Cardiac muscle cell (in vitro differentiated cells and primary cell): ENCODE measurements at regions not wholly inside any gene's neighbourhood (a gene's known extent, or its start where the extent isn't known, plus 50 kb on each side); places are given as distances from the start of the nearest gene placed in this dataset.
A peak's percentile ranks its signal among the peaks of the same experiment; 100 is the strongest.

Experiments used
- DNase-seq, 2 donors: peaks; one replicate each; pipeline versions ENCODE4 v3.0.0 to v3.0.0-alpha.2; 2010 to 2017; ENCODE audit warnings: low read depth in 1 of 2, low spot score in 1 of 2
- H3K27ac ChIP-seq: fragments of 200-600 bp; sonication (generic); 2 replicates; pipeline ENCODE4 v1.5.1; 2016
- H3K27me3 ChIP-seq: fragments of 200-600 bp; sonication (generic); 2 replicates; pipeline ENCODE4 v1.6.0; 2016; ENCODE audit warnings: control low read depth
- H3K36me3 ChIP-seq: fragments of 200-600 bp; sonication (generic); 2 replicates; pipeline ENCODE4 v1.5.1; 2016; ENCODE audit warnings: control low read depth
- H3K4me1 ChIP-seq: fragments of 200-600 bp; sonication (generic); 2 replicates; pipeline ENCODE4 v1.8.1; 2017; ENCODE audit warnings: low read depth, mild to moderate bottlenecking, mixed run types
- H3K4me3 ChIP-seq: fragments of 200-600 bp; sonication (generic); 2 replicates; pipeline ENCODE4 v1.5.1; 2016; ENCODE audit warnings: mild to moderate bottlenecking
- H3K9me3 ChIP-seq: fragments of 200-600 bp; sonication (generic); 2 replicates; pipeline ENCODE4 v1.5.1; 2017; ENCODE audit warnings: low read depth, mild to moderate bottlenecking, control low read depth
- CTCF ChIP-seq: IDR thresholded peaks from 2 replicates; pipeline ENCODE4 v1.5.1; 2012; ENCODE audit warnings: low read depth, mild to moderate bottlenecking, low read length

GRCh38 chr5:124328201-124328600 is 418.2 kb downstream of the ZNF608 start:
- TF ChIP-seq CTCF: no peak
- no peak for DNase-seq
- no peak overlapping the region for H3K27ac ChIP-seq
- H3K36me3 ChIP-seq: no peaks in the 10 kb centered on the region
- no peaks in the 10 kb centered on the region for H3K9me3 ChIP-seq
- H3K4me1 ChIP-seq: no peaks in the 10 kb centered on the region
- no peaks in the 10 kb centered on the region for H3K27me3 ChIP-seq
- H3K4me3 ChIP-seq: no peak overlapping the region

GRCh38 chr5:124318661-124319060 is 427.8 kb downstream of the ZNF608 start:
- H3K4me1 ChIP-seq: no peaks in the 10 kb centered on the region
- H3K36me3 ChIP-seq: no peaks in the 10 kb centered on the region
- H3K27ac ChIP-seq: no peak overlapping the region
- no peaks in the 10 kb centered on the region for H3K27me3 ChIP-seq
- TF ChIP-seq CTCF: no peak
- DNase-seq: no peak
- no peak overlapping the region for H3K4me3 ChIP-seq
- no peaks in the 10 kb centered on the region for H3K9me3 ChIP-seq

- H3K4me1 ChIP-seq: no peaks in the 10 kb centered on the region
- no peak overlapping the region for H3K4me3 ChIP-seq
- DNase-seq: no peak
- H3K9me3 ChIP-seq: no peaks in the 10 kb centered on the region
- H3K36me3 ChIP-seq: no peaks in the 10 kb centered on the region
- H3K27me3 ChIP-seq: no peaks in the 10 kb centered on the region
- TF ChIP-seq CTCF: no peak
- H3K27ac ChIP-seq: no peak overlapping the region
These were observed 429.0 kb downstream of the ZNF608 start for GRCh38 chr5:124317451-124317850.

- no peak overlapping the region for H3K4me3 ChIP-seq
- no peaks in the 10 kb centered on the region for H3K36me3 ChIP-seq
- H3K4me1 ChIP-seq: no peaks in the 10 kb centered on the region
- peak in 1 of 2 donors; percentile 41 for DNase-seq
- H3K27me3 ChIP-seq: no peaks in the 10 kb centered on the region
- no peaks in the 10 kb centered on the region for H3K9me3 ChIP-seq
- H3K27ac ChIP-seq: no peak overlapping the region
- TF ChIP-seq CTCF: no peak
These were observed 430.6 kb downstream of the ZNF608 start for GRCh38 chr5:124315741-124316415.

- Histone ChIP-seq H3K4me3 (no peak overlapping the region), H3K9me3 (no peaks in the 10 kb centered on the region), H3K4me1 (peaks cover 16% of the 10 kb centered on the region), H3K36me3 (no peaks in the 10 kb centered on the region), H3K27me3 (no peaks in the 10 kb centered on the region), H3K27ac (no peak overlapping the region)
- no peak for TF ChIP-seq CTCF
- no peak for DNase-seq
These were observed 436.0 kb downstream of the ZNF608 start for GRCh38 chr5:124310453-124310852.
